Glomerular visceral epithelial cell (primary cell): ENCODE measurements at regions not wholly inside any gene's neighbourhood (a gene's known extent, or its start where the extent isn't known, plus 50 kb on each side); places are given as distances from the start of the nearest gene placed in this dataset.
A peak's percentile ranks its signal among the peaks of the same experiment; 100 is the strongest.
"Not testable (repeated sequence)": the region's sequence is repeated elsewhere in the genome, so short reads cannot be mapped to it uniquely, and the experiment has no call there.

Source experiments
- DNase-seq: peaks from one replicate; pipeline ENCODE4 v3.0.0-alpha.2; 2016; ENCODE audit errors: extremely low spot score

GRCh38 chr3:102329066-102329465, 105.7 kb upstream of the ZPLD1 start:
- DNase-seq, result no peak

GRCh38 chr3:102329561-102329960, 105.3 kb upstream of the ZPLD1 start:
- DNase-seq, result no peak

DNA sequence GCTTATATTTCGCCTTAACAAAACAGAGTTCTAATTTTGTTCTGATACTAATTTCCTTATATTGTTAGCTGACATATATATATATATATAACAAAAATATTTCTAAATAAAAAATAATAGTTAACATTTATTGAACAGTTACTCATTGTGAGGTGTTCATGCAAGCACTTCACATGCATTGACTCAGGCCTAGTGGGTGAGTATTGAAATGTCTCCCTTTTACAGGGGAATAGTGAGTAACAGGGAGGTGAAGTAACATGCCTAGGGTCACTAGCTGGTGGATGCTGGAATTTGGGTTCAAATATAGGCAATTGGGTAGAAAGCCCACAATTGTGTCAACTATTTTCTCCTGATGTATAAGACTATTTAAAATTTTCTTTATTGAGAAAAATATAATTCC, 102.6 kb upstream of the ZPLD1 start:
- no peak for DNase-seq

DNA sequence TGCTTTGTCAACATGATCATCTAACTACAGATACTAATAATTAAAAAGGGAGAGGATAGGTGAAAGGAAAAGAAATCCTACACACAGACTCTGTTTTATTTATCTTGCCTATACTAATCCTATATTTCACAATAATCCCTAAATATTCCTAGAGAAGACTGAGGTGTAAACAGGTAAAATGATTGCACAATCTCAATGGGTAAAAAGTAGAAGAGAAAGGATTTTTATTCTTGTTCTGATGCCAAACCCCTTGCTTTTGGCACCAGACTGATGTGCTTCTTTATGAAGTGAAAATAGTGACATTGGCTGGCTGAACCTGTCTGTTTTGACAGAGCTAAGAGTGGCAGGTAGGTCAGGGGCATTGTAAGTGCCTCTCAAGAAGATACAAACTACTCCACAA, 101.9 kb upstream of the ZPLD1 start:
- no peak for DNase-seq

- no peak for DNase-seq
These were observed 98.7 kb upstream of the ZPLD1 start for GRCh38 chr3:102336130-102336529.

DNA sequence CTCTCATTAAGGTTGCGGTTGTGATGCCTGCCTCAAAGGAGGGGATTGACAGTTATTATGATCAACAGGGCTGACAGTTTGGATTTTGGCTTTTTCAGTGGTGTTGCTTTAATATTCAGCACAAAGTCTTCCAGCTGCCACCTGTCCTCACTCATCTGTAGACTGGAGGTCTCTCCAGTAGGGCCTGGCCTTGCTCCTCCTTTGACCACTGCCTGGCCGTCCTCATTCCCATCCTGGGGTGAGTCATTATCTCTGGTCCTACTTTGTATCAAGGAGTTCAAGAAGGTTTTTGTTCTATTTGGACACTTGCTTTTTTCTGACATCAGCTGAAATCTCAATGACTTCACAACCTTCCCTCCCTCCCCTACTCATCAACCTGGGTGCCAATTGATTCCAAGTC, 95.1 kb upstream of the ZPLD1 start:
- no peak for DNase-seq

DNA sequence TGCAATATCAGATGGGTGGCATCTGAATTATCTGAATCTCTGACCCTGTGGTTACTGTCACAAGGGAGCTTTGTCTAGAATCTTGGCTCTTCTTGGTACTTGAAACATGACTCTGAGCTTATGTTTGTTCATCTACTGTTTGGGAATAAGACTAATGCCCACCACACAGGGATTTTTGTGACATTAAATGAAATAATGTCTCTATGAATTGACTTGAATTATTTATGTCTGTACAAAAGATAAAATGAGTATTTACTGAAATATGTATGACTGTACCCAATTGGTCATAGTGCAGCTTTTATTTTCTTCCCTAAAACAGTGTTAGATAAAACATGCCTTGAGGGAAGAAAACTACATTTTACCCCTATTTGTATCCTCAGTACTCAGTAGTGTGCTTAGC, 87.9 kb upstream of the ZPLD1 start:
- DNase-seq, result no peak

- no peak for DNase-seq
These were observed 85.9 kb upstream of the ZPLD1 start for GRCh38 chr3:102348904-102349303.

DNA sequence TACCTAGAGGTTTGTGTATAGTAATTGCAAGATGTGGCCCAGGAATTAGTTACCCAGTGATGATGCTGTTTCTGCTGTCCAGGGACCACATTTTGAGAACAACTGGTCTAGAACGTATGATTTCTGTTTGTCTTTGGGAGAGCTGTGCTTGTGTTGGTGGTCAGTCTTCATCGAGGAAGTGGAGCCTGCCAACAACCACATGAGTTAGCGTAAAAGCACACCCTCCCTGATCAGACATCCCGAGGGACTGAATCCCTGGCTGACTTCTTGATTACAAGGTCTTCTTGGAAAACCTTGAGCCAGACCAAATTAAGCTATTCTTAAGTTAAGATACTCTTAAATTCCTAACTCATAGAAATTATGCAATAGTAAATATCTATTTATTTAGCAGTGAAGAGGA, 81.7 kb upstream of the ZPLD1 start:
- DNase-seq, result no peak

DNA sequence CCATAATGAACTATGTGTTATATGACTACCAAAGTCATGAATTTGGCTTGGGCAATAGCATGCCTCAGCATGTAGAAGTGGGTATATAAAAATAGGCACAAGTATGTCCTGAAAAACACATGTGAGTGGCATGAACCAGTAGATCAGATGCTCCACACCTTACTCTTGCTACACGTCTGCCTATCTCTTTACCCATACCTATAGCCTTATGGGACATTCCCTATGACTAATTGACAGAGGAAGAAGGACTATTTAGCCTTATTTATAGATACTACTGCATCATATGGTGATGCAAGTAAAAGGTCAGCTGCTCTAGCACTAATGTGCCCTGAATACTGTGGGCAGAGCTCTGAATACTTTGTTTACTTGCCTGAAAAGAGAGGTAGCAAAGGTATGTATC, 81.0 kb upstream of the ZPLD1 start:
- DNase-seq, result no peak

DNA sequence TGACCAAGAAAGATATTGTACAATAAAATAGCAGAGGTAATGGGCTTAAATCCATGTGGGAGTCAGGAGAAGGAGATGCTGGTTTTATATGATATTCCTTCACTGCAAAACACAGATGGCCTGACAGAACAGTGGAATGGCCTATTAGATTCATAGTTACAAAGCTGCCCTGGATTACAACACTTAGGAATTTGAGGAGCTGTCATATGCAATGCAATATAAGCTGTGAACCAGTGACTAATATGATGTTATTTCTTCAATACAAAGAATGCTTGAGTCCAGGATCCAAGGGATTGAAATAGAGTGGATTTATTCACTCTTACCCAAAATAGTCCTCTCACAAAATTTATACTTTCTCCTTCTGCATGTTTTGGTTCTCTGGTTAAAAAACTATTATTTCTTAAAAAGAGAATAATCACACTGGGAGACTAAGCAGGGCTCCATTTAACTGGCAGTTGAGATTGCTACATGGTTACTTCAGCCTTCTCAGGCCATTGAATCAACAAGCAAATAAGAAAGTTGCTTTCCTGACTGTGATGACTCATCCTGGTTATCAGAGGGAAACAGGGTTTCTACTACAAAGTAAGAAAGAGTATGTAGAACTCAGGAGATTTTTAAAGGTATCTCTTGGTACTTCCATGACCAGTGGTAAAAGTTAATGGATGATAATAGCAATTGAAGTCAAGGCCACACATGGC, 79.8 kb upstream of the ZPLD1 start:
- DNase-seq, result peak; percentile 17

- no peak for DNase-seq
These were observed 78.3 kb upstream of the ZPLD1 start for GRCh38 chr3:102356506-102356905.

DNA sequence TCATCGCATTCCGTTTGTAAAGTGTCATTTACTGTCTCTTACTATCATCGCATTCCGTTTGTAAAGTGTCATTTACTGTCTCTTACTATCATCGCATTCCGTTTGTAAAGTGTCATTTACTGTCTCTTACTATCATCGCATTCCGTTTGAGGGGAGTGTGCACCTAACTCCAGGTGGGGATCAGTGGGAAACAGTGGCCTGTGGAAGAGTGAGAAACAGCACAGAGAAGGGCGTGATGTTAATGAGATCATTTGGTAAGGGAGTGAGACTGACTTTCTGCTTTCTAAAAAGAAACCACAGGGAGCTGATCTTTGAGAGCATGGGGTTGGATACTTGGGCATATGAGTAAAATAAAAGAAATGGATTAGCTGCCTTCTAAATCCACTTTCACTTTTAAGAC, 77.5 kb upstream of the ZPLD1 start:
- not testable (repeated sequence) for DNase-seq

- DNase-seq, result no peak
These were observed 74.5 kb upstream of the ZPLD1 start for GRCh38 chr3:102360183-102360860.

DNA sequence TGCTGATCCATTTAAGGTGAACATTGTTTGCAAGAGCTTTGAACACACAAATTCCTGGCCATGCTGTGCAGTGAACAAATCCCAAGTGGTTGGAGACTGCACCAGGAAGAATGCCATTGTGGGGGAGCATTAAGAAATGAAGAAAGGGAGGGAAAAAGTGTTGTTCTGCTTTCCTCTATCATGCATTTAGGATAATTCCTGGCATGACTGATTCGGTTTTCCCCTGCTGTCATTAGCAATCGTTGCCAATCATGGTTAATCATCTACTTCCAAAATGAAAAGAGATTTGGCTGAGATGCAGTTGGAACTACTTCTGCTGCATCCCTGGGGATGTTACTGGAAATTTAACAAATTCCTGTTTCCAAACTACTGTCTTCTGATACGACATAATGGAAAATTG, 73.7 kb upstream of the ZPLD1 start:
- no peak for DNase-seq

GRCh38 chr3:102366116-102366515, 68.7 kb upstream of the ZPLD1 start:
- DNase-seq, result not testable (repeated sequence)

DNA sequence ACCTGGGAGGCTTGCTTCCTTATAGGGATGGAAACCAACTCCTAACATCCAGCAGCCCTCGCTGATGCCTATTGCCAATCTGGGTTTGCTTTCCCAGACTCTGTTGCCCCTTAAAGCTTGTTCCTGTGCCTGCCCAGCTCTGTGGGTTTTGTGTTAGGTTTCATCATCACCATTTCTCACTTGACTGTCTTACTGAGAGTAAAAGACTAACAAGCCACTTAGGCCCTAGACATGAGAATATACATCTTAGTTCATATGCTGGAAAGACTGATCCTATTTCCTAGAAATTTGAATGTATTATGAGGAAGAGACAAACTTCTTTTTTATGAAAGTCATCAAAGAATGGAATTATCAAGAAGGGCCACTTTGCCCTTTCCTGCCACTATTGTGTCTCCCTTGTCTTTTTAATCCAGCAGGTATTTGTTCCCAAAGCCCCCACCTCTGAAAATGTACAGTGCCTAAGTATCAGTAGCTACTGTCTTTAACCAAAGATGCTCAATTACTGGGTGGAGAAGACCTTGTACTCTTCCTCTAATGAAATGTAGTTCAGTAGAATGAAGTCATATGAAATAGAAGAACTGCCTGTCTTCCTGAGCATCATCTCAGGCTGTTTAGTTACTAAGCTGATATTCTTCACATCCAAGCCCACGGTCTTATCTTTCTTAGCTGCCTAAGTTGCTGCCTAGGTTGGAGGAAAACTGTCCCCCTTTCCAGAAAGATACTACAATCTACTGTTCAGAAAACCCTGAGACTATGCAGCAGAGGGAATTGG, 59.8 kb upstream of the ZPLD1 start:
- DNase-seq, result no peak

GRCh38 chr3:102378216-102378615, 56.6 kb upstream of the ZPLD1 start:
- DNase-seq, result no peak

DNA sequence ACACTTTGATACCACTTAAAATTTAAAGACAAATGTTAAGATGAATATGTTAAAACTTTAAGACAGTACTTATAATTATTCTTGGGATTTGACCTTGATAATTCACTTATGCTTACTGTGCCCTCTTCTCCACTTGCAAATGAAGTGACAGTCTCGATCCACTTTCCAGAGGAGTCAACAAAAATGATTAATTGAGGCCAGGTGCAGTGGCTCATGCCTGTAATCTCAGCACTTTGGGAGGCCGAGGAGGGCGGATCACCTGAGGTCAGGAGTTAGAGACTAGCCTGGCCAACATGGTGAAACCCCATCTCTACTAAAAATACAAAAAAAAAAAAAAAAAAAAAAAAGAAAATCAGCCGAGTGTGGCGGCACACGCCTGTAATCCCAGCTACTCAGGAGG, 52.6 kb upstream of the ZPLD1 start:
- DNase-seq, result not testable (repeated sequence)
